H9 (cell line): ENCODE measurements at regions not wholly inside any gene's neighbourhood (a gene's known extent, or its start where the extent isn't known, plus 50 kb on each side); places are given as distances from the start of the nearest gene placed in this dataset.
"Not testable (repeated sequence)": the region's sequence is repeated elsewhere in the genome, so short reads cannot be mapped to it uniquely, and the experiment has no call there.

Source experiments
- DNase-seq: peaks from one replicate; pipeline ENCODE4 v3.0.0-alpha.2; 2017
- H2AFZ ChIP-seq: one replicate; pipeline ENCODE4 v1.6.1; 2013; ENCODE audit warnings: mild to moderate bottlenecking, low read length, control low read depth, moderate library complexity
- H2AK5ac ChIP-seq: 2 replicates; pipeline ENCODE4 v1.6.1; 2013; ENCODE audit warnings: low read length, control low read depth, mixed read lengths; ENCODE audit not compliant: insufficient read length
- H2BK120ac ChIP-seq: one replicate; pipeline ENCODE4 v1.6.1; 2013; ENCODE audit warnings: low read depth, mild to moderate bottlenecking, low read length, control low read depth, inconsistent platforms; ENCODE audit not compliant: poor library complexity, severe bottlenecking
- H2BK12ac ChIP-seq: 2 replicates; pipeline ENCODE4 v1.6.1; 2013; ENCODE audit warnings: low read length, control low read depth, mixed read lengths, low read depth; ENCODE audit not compliant: insufficient read length
- H2BK15ac ChIP-seq: 2 replicates; pipeline ENCODE4 v1.6.1; 2013; ENCODE audit warnings: low read depth, low read length, control low read depth
- H2BK20ac ChIP-seq: one replicate; pipeline ENCODE4 v1.6.1; 2013; ENCODE audit warnings: low read depth, mild to moderate bottlenecking, low read length, control low read depth, inconsistent platforms; ENCODE audit not compliant: poor library complexity, severe bottlenecking
- H2BK5ac ChIP-seq: 2 replicates; pipeline ENCODE4 v1.6.1; 2013; ENCODE audit warnings: low read length, control low read depth, mixed read lengths; ENCODE audit not compliant: insufficient read length
- H3K14ac ChIP-seq: 2 replicates; pipeline ENCODE4 v1.6.1; 2013; ENCODE audit warnings: low read length, control low read depth; ENCODE audit not compliant: insufficient read depth
- H3K18ac ChIP-seq: 2 replicates; pipeline ENCODE4 v1.6.1; 2013; ENCODE audit warnings: low read depth, mild to moderate bottlenecking, mixed read lengths, low read length, control low read depth; ENCODE audit not compliant: insufficient read length
- H3K23ac ChIP-seq: 2 replicates; pipeline ENCODE4 v1.6.1; 2013; ENCODE audit warnings: low read length, control low read depth, mixed read lengths, low read depth; ENCODE audit not compliant: insufficient read length
- H3K23me2 ChIP-seq: 2 replicates; pipeline ENCODE4 v1.6.1; 2013; ENCODE audit warnings: low read depth, mild to moderate bottlenecking, mixed read lengths, low read length, control low read depth; ENCODE audit not compliant: insufficient read length, poor library complexity, severe bottlenecking
- H3K27ac ChIP-seq: 2 replicates; pipeline ENCODE4 v1.5.1; 2013; ENCODE audit warnings: low read length, control low read depth, mixed read lengths, low read depth; ENCODE audit not compliant: insufficient read length
- H3K27me3 ChIP-seq: 2 replicates; pipeline ENCODE4 v1.6.1; 2013; ENCODE audit warnings: low read length, control low read depth, inconsistent platforms; ENCODE audit not compliant: insufficient read depth
- H3K4ac ChIP-seq: 2 replicates; pipeline ENCODE4 v1.6.1; 2013; ENCODE audit warnings: low read depth, mild to moderate bottlenecking, control low read depth, inconsistent platforms, low read length, moderate library complexity
- H3K4me1 ChIP-seq: 2 replicates; pipeline ENCODE4 v1.6.1; 2013; ENCODE audit warnings: low read length, control low read depth, inconsistent platforms; ENCODE audit not compliant: insufficient read depth
- H3K4me2 ChIP-seq: 2 replicates; pipeline ENCODE4 v1.6.1; 2013; ENCODE audit warnings: low read length, control low read depth, mixed read lengths; ENCODE audit not compliant: insufficient read length, insufficient read depth
- H3K56ac ChIP-seq: 2 replicates; pipeline ENCODE4 v1.6.1; 2013; ENCODE audit warnings: low read depth, mild to moderate bottlenecking, mixed read lengths, low read length, control low read depth; ENCODE audit not compliant: insufficient read length
- H3K79me1 ChIP-seq: 2 replicates; pipeline ENCODE4 v1.6.1; 2013; ENCODE audit warnings: low read depth, mild to moderate bottlenecking, moderate library complexity, low read length, control low read depth, inconsistent platforms; ENCODE audit not compliant: insufficient read depth, poor library complexity, severe bottlenecking
- H3K79me2 ChIP-seq: 2 replicates; pipeline ENCODE4 v1.6.1; 2013; ENCODE audit warnings: low read length, control low read depth, inconsistent platforms; ENCODE audit not compliant: insufficient read depth
- H3K9ac ChIP-seq: 2 replicates; pipeline ENCODE4 v1.6.1; 2013; ENCODE audit warnings: low read length, control low read depth, mixed read lengths; ENCODE audit not compliant: insufficient read length; ENCODE audit errors: extremely low read depth
- H3K9me3 ChIP-seq: one replicate; pipeline ENCODE4 v1.6.1; 2013; ENCODE audit warnings: low read depth, low read length, inconsistent platforms; ENCODE audit not compliant: control insufficient read depth
- H3T11ph ChIP-seq: one replicate; pipeline ENCODE4 v1.6.1; 2013; ENCODE audit warnings: mild to moderate bottlenecking, low read length, control low read depth, inconsistent platforms
- H4K20me1 ChIP-seq: one replicate; pipeline ENCODE4 v1.6.1; 2013; ENCODE audit not compliant: control insufficient read depth, insufficient read length, insufficient read depth
- H4K5ac ChIP-seq: 2 replicates; pipeline ENCODE4 v1.6.1; 2013; ENCODE audit warnings: low read depth, mild to moderate bottlenecking, mixed read lengths, low read length, control low read depth; ENCODE audit not compliant: insufficient read length
- H4K8ac ChIP-seq: replicated peaks from 2 replicates; pipeline ENCODE4 v1.6.1; 2013; ENCODE audit warnings: low read length, control low read depth, mixed read lengths, low read depth; ENCODE audit not compliant: insufficient read length
- H4K91ac ChIP-seq: 2 replicates; pipeline ENCODE4 v1.6.1; 2013; ENCODE audit warnings: low read depth, mild to moderate bottlenecking, moderate library complexity, mixed read lengths, low read length, control low read depth; ENCODE audit not compliant: insufficient read length
- H3K27ac Mint-ChIP-seq, 3 experiments: 2 replicates in 2 of 3; 3 replicates in 1 of 3; pipeline ENCODE4 v1.8.0; 2020 to 2021; ENCODE audit warnings: mixed read lengths in 3 of 3, mild to moderate bottlenecking in 1 of 3, moderate library complexity in 1 of 3
- H3K27me3 Mint-ChIP-seq: 2 replicates; pipeline ENCODE4 v1.8.0; 2021; ENCODE audit warnings: low read depth, mild to moderate bottlenecking, moderate library complexity, mixed read lengths
- H3K36me3 Mint-ChIP-seq, 3 experiments: 2 replicates in 2 of 3; 3 replicates in 1 of 3; pipeline ENCODE4 v1.8.0; 2020 to 2021; ENCODE audit warnings: low read depth in 3 of 3, mixed read lengths in 3 of 3; ENCODE audit not compliant: insufficient read depth in 1 of 3
- H3K4me1 Mint-ChIP-seq, 2 experiments: 2 replicates each; pipeline ENCODE4 v1.8.0; 2020; ENCODE audit warnings: mixed read lengths in 2 of 2
- H3K4me3 Mint-ChIP-seq, 2 experiments: 2 replicates in 1 of 2; 3 replicates in 1 of 2; pipeline ENCODE4 v1.8.0; 2020 to 2021; ENCODE audit warnings: mild to moderate bottlenecking in 2 of 2, mixed read lengths in 2 of 2, moderate library complexity in 1 of 2
- H3K9me3 Mint-ChIP-seq, 2 experiments: 2 replicates in 1 of 2; 3 replicates in 1 of 2; pipeline ENCODE4 v1.8.0; 2020; ENCODE audit warnings: mild to moderate bottlenecking in 2 of 2, mixed read lengths in 2 of 2, moderate library complexity in 1 of 2
- WGBS: extraction: QIAGEN DNeasy Blood & Tissue Kit; methylation state at CpG from one replicate; pipeline ENCODE4 v1.1.7; 2013; ENCODE audit warnings: missing lambda C conversion rate, low lambda C conversion rate, mixed read lengths; ENCODE audit not compliant: insufficient read length; ENCODE audit errors: extremely low coverage; 5-methylcytosine and 5-hydroxymethylcytosine counted together

DNA sequence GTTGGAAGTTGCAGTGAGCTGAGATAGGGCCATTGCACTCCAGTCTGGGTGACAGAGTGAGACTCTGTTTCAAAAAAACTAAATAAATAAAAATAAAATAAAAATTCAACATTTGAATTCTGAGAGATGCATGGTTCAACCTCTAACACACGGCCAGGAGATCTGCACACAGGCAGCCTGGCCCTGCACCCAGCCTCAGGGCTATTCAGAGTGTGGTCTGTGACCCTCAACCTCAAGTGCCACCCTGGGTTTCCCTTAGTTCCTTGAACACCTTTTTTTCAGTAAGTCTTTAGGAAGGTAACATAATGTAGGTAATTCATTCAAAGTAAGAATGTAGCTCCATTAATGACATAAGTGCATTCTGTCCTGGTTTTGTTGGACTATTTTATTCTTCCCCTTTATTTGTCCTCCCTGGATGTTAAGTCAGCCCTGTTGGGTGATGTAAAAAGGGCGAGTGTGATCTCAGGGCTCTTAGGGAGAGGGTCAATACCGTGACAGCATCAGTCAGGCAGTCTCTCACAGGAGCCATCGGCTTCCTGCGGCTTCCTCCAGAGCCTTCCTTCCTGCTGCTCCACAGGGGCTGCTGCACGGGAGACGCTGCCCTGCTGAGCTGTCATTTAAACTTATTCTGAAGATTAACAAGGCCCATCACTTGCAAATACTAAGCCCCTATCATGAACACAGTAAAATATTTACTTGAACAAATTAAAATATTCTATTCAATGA, 139.8 kb downstream of the SPATA31A6 start:
- H3K56ac ChIP-seq, H4K8ac ChIP-seq, H2BK12ac ChIP-seq, H4K20me1 ChIP-seq, H3K4ac ChIP-seq, H3K9me3 Mint-ChIP-seq, H2BK120ac ChIP-seq, H4K91ac ChIP-seq, H3K27me3 Mint-ChIP-seq, H3T11ph ChIP-seq, H4K5ac ChIP-seq, H2BK15ac ChIP-seq, H2BK20ac ChIP-seq, H3K9ac ChIP-seq, H2AFZ ChIP-seq, H2BK5ac ChIP-seq, H3K23ac ChIP-seq, H3K23me2 ChIP-seq, H3K14ac ChIP-seq, H3K4me2 ChIP-seq, H3K4me1 ChIP-seq, H2AK5ac ChIP-seq, H3K79me1 ChIP-seq, H3K27ac ChIP-seq, H3K9me3 ChIP-seq, H3K27me3 ChIP-seq, H3K36me3 Mint-ChIP-seq, H3K18ac ChIP-seq, H3K79me2 ChIP-seq: not testable (repeated sequence)
- Mint-ChIP-seq H3K4me3 (peak overlapping the region in 1 of 2 experiments; percentile 54; a peak in 2 of 5 replicates), H3K27ac (peak overlapping the region; percentile 86 to 95 (median 91); a peak in 6 of 7 replicates), H3K4me1 (peaks cover 31 to 34% of the 10 kb centered on the region in 2 experiments)
- WGBS, result no CpG with 5 or more reads among the region's 7 CpGs
- peak; percentile 78 for DNase-seq

DNA sequence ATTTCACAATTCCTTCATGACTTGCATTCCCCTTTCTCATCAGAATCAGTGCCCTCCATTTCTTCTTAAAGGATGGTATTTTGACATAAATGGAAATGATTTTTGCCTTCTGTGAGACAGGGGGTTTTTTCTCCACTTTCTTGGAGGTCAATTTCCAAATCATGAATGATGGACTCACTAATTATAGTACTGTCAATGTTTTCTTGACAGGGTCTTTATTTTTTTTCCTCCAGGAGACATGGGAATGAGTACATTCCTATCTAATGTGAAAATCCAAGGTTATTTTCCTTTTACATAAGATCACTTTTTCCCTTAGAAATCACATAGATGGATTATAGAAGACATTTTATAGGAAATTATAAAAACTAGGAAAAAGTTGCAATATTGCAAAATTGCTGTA, 141.7 kb downstream of the SPATA31A6 start:
- not testable (repeated sequence) for H3K27ac Mint-ChIP-seq, H3K9me3 ChIP-seq

More for the DNA sequence above, 141.7 kb downstream of the SPATA31A6 start:
- not testable (repeated sequence) for H3K4ac ChIP-seq, H3K9me3 Mint-ChIP-seq, H3K23me2 ChIP-seq, H3T11ph ChIP-seq, H3K4me3 Mint-ChIP-seq, H2BK15ac ChIP-seq, H3K27ac ChIP-seq, H3K9ac ChIP-seq, H2AFZ ChIP-seq, H3K23ac ChIP-seq, H4K91ac ChIP-seq, H2AK5ac ChIP-seq, H4K20me1 ChIP-seq, H3K27me3 ChIP-seq, H2BK20ac ChIP-seq, H3K4me2 ChIP-seq, H3K36me3 Mint-ChIP-seq, H3K79me1 ChIP-seq, H2BK5ac ChIP-seq, H2BK12ac ChIP-seq, H2BK120ac ChIP-seq, H3K18ac ChIP-seq, H3K14ac ChIP-seq, H4K8ac ChIP-seq, H3K4me1 ChIP-seq, H3K56ac ChIP-seq, H4K5ac ChIP-seq, DNase-seq, H3K79me2 ChIP-seq, H3K27me3 Mint-ChIP-seq
- H3K4me1 Mint-ChIP-seq, result peaks cover 40% of the 10 kb centered on the region in 2 experiments
